Neural progenitor cell (in vitro differentiated cells): ENCODE measurements at regions not wholly inside any gene's neighbourhood (a gene's known extent, or its start where the extent isn't known, plus 50 kb on each side); places are given as distances from the start of the nearest gene placed in this dataset.

Source experiments
- CTCF ChIP-seq: fragments of 200-600 bp; sonication (generic); IDR thresholded peaks from 2 replicates; pipeline ENCODE4 v1.5.1; 2017; ENCODE audit warnings: antibody characterized with exemption, mild to moderate bottlenecking
- EZH2 ChIP-seq: fragments of 200-600 bp; sonication (generic); IDR thresholded peaks from 2 replicates; pipeline ENCODE4 v1.6.1; 2017; ENCODE audit warnings: antibody characterized with exemption, mild to moderate bottlenecking, moderate library complexity
- EZH2phosphoT487 ChIP-seq: fragments of 200-600 bp; sonication (generic); IDR thresholded peaks from 2 replicates; pipeline ENCODE4 v1.6.1; 2017; ENCODE audit warnings: antibody characterized with exemption

DNA sequence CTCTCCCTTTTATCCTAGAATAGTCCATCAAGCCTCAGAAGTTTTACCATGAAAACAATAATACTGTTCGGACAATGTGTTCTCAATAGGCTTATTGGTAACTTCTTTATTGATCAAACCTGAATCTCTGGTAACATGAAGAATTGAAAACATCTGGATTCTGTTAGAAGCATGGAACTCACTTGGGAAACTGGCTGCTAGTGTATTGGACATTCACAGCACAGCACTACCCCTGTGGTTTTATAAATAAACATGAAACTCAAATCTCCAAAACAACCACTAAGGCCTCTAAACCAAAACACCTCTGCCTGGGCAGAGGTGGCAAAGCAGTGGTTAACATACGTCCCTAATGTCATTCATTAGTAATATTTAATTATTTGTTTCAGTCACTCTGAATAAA lies 157.6 kb upstream of the KCNQ5 start:
- no peak for TF ChIP-seq CTCF
- no peak for TF ChIP-seq EZH2
- TF ChIP-seq EZH2phosphoT487: no peak
